ENCODE measurements at regions not wholly inside any gene's neighbourhood (a gene's known extent, or its start where the extent isn't known, plus 50 kb on each side); places are given as distances from the start of the nearest gene placed in this dataset.

GRCh38 chr12:42992826-42993225, 403.3 kb upstream of the PRICKLE1 start:
- ChIA-PET POLR2A (no interaction called here), CTCF (no interaction called here)
- no peak for TF ChIP-seq ZNF501 (tag by site-specific recombination; IDR thresholded peaks at IDR 0.05)
- TF ChIP-seq SETDB1 (IDR thresholded peaks at IDR 0.05; ENCODE audit: insufficient read length, low read length) = no peak
- TF ChIP-seq ZNF658 (tag by site-specific recombination; IDR thresholded peaks at IDR 0.05) = no peak
- no peak for TF ChIP-seq ZNF488 (tag by site-specific recombination; IDR thresholded peaks at IDR 0.05)
- TF ChIP-seq ZNF114 (tag by site-specific recombination; IDR thresholded peaks at IDR 0.05) = no peak
- no peak for TF ChIP-seq ZSCAN5A (tag by site-specific recombination; IDR thresholded peaks at IDR 0.05)
- TF ChIP-seq ZNF266 (tag by site-specific recombination; IDR thresholded peaks at IDR 0.05; ENCODE audit: low read depth) = no peak
- no peak for TF ChIP-seq ZNF624 (tag by site-specific recombination; IDR thresholded peaks at IDR 0.05)
- TF ChIP-seq ZNF645 (tag by site-specific recombination; IDR thresholded peaks at IDR 0.05) = no peak
- no peak for TF ChIP-seq ELK4 (IDR thresholded peaks at IDR 0.05; ENCODE audit: borderline replicate concordance, low read depth, low read length)
- TF ChIP-seq MEIS1 (CRISPR knock-in tag; IDR thresholded peaks at IDR 0.05; ENCODE audit: borderline replicate concordance) = no peak
- no peak for TF ChIP-seq REST (tag by site-specific recombination; IDR thresholded peaks at IDR 0.05)
- no peak for TF ChIP-seq KLF8 (tag by site-specific recombination; IDR thresholded peaks at IDR 0.05)
- TF ChIP-seq SCRT2 (tag by site-specific recombination; IDR thresholded peaks at IDR 0.05) = no peak
- no peak for TF ChIP-seq ZBTB20 (tag by site-specific recombination; IDR thresholded peaks at IDR 0.05)
- no peak for TF ChIP-seq FEZF1 (tag by site-specific recombination; IDR thresholded peaks at IDR 0.05)
- Histone ChIP-seq H3K4me3 (ENCODE audit: low read depth, low read length) (no peak overlapping the region), H3K9me3 (ENCODE audit: control insufficient read depth, insufficient read depth, low read depth, low read length) (no peaks in the 10 kb centered on the region), H3K27ac (ENCODE audit: extremely low read depth, low read depth, low read length) (no peak overlapping the region), H3K36me3 (ENCODE audit: control insufficient read depth in 2 of 2, insufficient read depth in 1 of 2, low read length in 2 of 2) (no peaks in the 10 kb centered on the region), H3K4me1 (ENCODE audit: control insufficient read depth, insufficient read depth, low read length) (peaks cover 3% of the 10 kb centered on the region; the same call in 1 of the 2 replicates)

- no peak overlapping the region for H3K4me3 ChIP-seq (ENCODE audit: low read depth, low read length)
- H3K9me3 ChIP-seq (ENCODE audit: control insufficient read depth, insufficient read depth, low read depth, low read length) = no peaks in the 10 kb centered on the region
- no peak overlapping the region for H3K27ac ChIP-seq (ENCODE audit: extremely low read depth, low read depth, low read length)
- ChIA-PET POLR2A (interaction anchor here (0.6 kb wide), 1 partner anchor 1058 kb away, joined by 10 read pairs; no protein-coding TSS in a partner anchor), CTCF (no interaction called here)
- H3K36me3 ChIP-seq (ENCODE audit: control insufficient read depth in 2 of 2, insufficient read depth in 1 of 2, low read length in 2 of 2) = no peaks in the 10 kb centered on the region
- peaks cover 8% of the 10 kb centered on the region; the same call in 1 of the 2 replicates for H3K4me1 ChIP-seq (ENCODE audit: control insufficient read depth, insufficient read depth, low read length)
- TF ChIP-seq ZNF366 (tag by site-specific recombination; conservative IDR thresholded peaks at IDR 0.05) = no peak
- TF ChIP-seq ZNF658 (tag by site-specific recombination; IDR thresholded peaks at IDR 0.05) = no peak
- no peak for TF ChIP-seq ZNF549 (tag by site-specific recombination; IDR thresholded peaks at IDR 0.05)
- no peak for TF ChIP-seq ZNF596 (tag by site-specific recombination; IDR thresholded peaks at IDR 0.05)
- TF ChIP-seq KLF9 (tag by site-specific recombination; IDR thresholded peaks at IDR 0.05; ENCODE audit: low read depth) = no peak
- TF ChIP-seq ZNF354C (tag by site-specific recombination; IDR thresholded peaks at IDR 0.05; ENCODE audit: borderline replicate concordance, low read depth) = no peak
- no peak for TF ChIP-seq ZNF132 (tag by site-specific recombination; IDR thresholded peaks at IDR 0.05; ENCODE audit: borderline replicate concordance)
These were observed 400.8 kb upstream of the PRICKLE1 start for GRCh38 chr12:42990387-42990786.
